Astrocyte of the spinal cord (primary cell): ENCODE measurements at regions not wholly inside any gene's neighbourhood (a gene's known extent, or its start where the extent isn't known, plus 50 kb on each side); places are given as distances from the start of the nearest gene placed in this dataset.

Source experiments
- DNase-seq: peaks from one replicate; pipeline ENCODE4 v3.0.0; 2011; ENCODE audit warnings: low read depth, low spot score
- H3K4me3 ChIP-seq: 2 replicates; pipeline ENCODE4 v1.5.1; 2011; ENCODE audit warnings: low read depth, mild to moderate bottlenecking, low read length, moderate library complexity
- in situ Hi-C: cut with HindIII; loops from 2 replicates; pipeline ENCODE4 v1.10.0; 2017; ENCODE audit warnings: low sequenced_read_pairs
- TF ChIP-seq, protein P1 (sequence below): IDR thresholded peaks from 2 replicates; pipeline ENCODE4 v1.5.1; 2012; ENCODE audit warnings: low read depth, mild to moderate bottlenecking, low read length, inconsistent platforms

DNA sequence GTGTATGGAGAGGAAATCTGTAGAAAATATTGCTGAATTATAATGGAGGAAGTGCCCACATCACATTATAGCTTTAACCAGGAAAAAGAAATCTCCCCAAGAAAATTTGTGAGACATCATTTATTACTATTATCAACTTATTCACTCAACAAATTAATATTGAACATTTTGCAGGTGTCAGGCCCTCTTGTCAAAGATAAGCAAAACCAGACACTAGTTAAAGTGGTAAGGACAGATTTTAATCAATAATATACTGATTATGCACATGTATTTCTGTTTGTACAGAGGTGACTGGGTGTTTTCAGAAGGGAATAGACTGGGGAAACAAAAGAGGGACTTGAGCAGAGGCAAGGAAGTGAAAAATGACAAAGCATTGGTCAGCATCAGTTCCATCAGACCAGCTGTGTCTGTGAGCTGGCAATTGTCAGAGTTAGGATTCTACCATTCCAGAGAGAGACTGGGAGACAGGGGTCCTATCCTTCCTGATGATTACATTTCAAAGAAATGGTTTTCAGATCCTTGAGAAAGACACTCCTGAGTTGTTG, 519.2 kb downstream of the UTRN start:
- no peak for DNase-seq
- in situ Hi-C loops = no loop called here
- no peak overlapping the region for H3K4me3 ChIP-seq
- TF ChIP-seq, protein P1, sequence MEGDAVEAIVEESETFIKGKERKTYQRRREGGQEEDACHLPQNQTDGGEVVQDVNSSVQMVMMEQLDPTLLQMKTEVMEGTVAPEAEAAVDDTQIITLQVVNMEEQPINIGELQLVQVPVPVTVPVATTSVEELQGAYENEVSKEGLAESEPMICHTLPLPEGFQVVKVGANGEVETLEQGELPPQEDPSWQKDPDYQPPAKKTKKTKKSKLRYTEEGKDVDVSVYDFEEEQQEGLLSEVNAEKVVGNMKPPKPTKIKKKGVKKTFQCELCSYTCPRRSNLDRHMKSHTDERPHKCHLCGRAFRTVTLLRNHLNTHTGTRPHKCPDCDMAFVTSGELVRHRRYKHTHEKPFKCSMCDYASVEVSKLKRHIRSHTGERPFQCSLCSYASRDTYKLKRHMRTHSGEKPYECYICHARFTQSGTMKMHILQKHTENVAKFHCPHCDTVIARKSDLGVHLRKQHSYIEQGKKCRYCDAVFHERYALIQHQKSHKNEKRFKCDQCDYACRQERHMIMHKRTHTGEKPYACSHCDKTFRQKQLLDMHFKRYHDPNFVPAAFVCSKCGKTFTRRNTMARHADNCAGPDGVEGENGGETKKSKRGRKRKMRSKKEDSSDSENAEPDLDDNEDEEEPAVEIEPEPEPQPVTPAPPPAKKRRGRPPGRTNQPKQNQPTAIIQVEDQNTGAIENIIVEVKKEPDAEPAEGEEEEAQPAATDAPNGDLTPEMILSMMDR = no peak

DNA sequence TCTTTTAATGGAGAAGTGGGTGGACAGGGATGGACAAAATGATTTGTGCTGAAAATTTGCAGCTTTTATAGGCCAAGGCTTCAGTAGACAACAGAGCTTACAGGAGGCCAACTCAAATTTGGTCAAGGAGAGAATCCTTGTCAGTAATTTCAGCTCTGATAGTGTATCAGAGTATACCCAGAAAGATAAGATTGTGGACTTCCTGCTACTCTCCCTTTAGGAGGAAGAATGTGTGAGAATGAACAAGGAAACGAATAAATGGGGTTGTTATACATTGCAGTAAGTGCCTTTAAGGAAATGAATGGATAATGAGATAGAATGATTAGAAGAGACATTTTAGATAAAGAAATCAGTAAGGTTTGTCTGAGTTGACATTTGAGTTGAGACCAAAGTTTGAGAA, 519.9 kb downstream of the UTRN start:
- H3K4me3 ChIP-seq = no peak overlapping the region
- TF ChIP-seq, protein P1 = no peak
- no peak for DNase-seq
- in situ Hi-C loops = no loop called here

DNA sequence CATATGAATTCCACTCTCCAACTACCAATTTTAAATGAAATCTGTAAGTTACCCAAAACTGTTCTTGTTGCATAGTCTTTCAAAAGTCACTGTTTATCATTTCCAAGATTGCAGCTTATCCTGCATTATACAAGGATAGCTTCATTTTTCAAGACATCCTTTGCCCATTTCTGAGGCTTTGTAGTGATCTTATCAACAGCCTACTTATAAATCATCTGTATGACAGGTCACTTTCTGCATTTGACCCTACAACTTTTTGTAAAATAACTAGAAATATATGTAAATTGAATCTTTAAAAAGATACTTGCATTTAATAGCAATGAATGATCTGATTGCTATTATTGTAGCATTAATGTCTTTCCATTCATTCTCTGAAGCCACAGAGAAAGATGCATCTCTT, 521.1 kb downstream of the UTRN start:
- TF ChIP-seq, protein P1 = no peak
- H3K4me3 ChIP-seq = no peak overlapping the region
- DNase-seq = no peak
- in situ Hi-C loops = no loop called here

DNA sequence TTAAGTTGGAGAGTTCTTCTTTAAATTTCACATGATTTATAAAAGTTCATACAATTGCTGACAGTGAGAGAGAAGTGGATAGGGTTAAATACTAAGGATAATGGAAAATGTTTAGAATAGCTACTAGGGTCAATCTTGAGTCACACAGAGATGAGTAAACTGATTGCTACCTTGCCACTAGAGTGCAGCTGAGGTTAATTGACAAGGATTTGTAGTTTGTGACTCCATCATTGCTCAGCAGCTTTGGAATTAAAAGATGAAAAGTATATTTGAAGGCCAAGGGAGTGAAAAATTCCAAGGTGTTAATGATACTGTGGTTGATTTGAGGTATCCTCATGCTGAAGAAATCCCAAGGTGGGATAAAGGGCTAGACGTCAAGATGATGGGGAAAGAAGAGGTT, 524.0 kb downstream of the UTRN start:
- H3K4me3 ChIP-seq = no peak overlapping the region
- no peak for DNase-seq
- in situ Hi-C loops = no loop called here
- TF ChIP-seq, protein P1 = no peak

DNA sequence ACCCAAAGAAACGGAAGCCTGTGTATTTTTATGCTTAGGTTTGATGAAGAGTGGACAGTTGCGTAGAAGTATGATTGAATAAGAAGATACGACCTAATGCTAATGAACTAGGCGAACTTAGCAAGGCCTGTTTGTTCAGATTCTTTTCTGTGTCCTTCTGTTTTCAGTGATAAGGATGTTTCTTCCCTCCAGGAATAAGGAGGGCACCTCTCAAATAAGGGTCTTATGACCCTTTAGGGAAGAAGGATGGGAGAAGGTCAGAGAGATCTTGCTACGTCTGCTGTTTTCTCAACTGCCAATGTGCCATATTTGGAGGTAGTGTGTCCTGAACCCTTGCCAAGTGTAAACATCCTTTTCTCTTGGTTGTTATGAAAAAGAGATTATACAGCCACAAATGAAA, 524.8 kb downstream of the UTRN start:
- TF ChIP-seq, protein P1 = no peak
- DNase-seq = no peak
- in situ Hi-C loops = no loop called here

DNA sequence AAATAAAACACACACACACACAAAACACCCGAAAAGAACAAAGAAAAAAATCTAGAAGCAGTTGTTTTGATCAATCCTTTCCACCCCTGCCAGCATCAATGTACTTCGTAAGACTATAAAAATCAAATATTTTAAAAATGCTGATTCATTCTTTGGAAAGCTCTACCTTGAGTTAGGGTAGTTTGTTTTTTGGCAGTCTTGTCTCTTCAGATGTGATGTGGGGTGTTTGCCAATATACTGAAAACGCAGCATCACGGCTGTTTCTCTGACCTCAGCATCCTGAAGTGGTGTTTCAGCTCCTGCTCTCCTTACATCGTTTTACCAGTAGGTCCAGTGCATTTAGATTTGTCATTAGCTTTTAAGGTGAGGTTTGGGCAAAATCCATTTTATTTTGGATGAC, 526.0 kb downstream of the UTRN start:
- DNase-seq = no peak
- in situ Hi-C loops = no loop called here

More for the DNA sequence above, 524.8 kb downstream of the UTRN start:
- no peak overlapping the region for H3K4me3 ChIP-seq

More for the DNA sequence above, 526.0 kb downstream of the UTRN start:
- no peak overlapping the region for H3K4me3 ChIP-seq
- TF ChIP-seq, protein P1 = no peak
